GM12878 (cell line): ENCODE measurements at regions not wholly inside any gene's neighbourhood (a gene's known extent, or its start where the extent isn't known, plus 50 kb on each side); places are given as distances from the start of the nearest gene placed in this dataset.

Experiments
- ATAC-seq: fragments of 200-7000 bp; cut with Tn5 transposase; 3 replicates; pipeline ENCODE4 v1.9.1; 2020; ENCODE audit warnings: mild to moderate bottlenecking, moderate library complexity
- BruUV-seq: library from RNA; stranded (reverse); fragments of 400-500 nt; replicated peaks from 2 replicates; lab custom pipeline; 2021; lab: Mats Ljungman, UMichigan
- CTCF ChIA-PET: fragments of 300-600 bp; sonication (Branson Sonifier 250); formaldehyde crosslinking; extraction: SDS; loops from one replicate; lab custom pipeline; 2021; ENCODE audit warnings: inconsistent platforms; lab: Yijun Ruan, JAX
- POLR2A ChIA-PET: fragments of 350-600 bp; formaldehyde crosslinking; extraction: SDS; loops from one replicate; lab custom pipeline; 2021; ENCODE audit warnings: inconsistent platforms; lab: Charles Lee
- RAD21 ChIA-PET: fragments of 300-600 bp; sonication (Branson Sonifier 250); formaldehyde crosslinking; loops from one replicate; lab custom pipeline; 2023; ENCODE audit warnings: antibody characterized with exemption; ENCODE audit not compliant: unreplicated experiment; lab: Charles Lee
- SMC1A ChIA-PET: fragments of 300-600 bp; sonication (Branson Sonifier 250); formaldehyde crosslinking; loops from one replicate; lab custom pipeline; 2023; ENCODE audit not compliant: unreplicated experiment, uncharacterized antibody; lab: Charles Lee
- DNase-seq: peaks from one replicate; pipeline ENCODE4 v3.0.0-alpha.2; 2011; ENCODE audit warnings: low read depth, low spot score
- FAIRE-seq: peaks from 3 replicates; lab custom pipeline; 2011; peaks lifted over from hg19 to GRCh38; lab: Jason Lieb, UNC
- H2AFZ ChIP-seq: 2 replicates; pipeline ENCODE4 v1.6.0; 2011; ENCODE audit warnings: low read depth, low read length, control low read depth; ENCODE audit not compliant: control insufficient read depth
- H3K27ac ChIP-seq: 2 replicates; pipeline ENCODE4 v1.5.1; 2011; ENCODE audit warnings: control low read depth; ENCODE audit not compliant: control insufficient read depth, insufficient read depth
- H3K27me3 ChIP-seq, 2 experiments: replicated peaks in 1 of 2; 2 replicates each; pipeline versions ENCODE4 v1.6.0 to v1.6.1; 2011; ENCODE audit warnings: low read length in 1 of 2; ENCODE audit not compliant: control insufficient read depth in 2 of 2, insufficient read depth in 2 of 2
- H3K36me3 ChIP-seq, 2 experiments: 2 replicates each; pipeline ENCODE4 v1.5.1; 2011; ENCODE audit warnings: low read length in 1 of 2; ENCODE audit not compliant: control insufficient read depth in 2 of 2, insufficient read depth in 2 of 2
- H3K4me1 ChIP-seq: 2 replicates; pipeline ENCODE4 v1.6.1; 2011; ENCODE audit warnings: mild to moderate bottlenecking, low read length, moderate library complexity, mixed read lengths; ENCODE audit not compliant: control insufficient read depth, insufficient read depth
- H3K4me2 ChIP-seq: 2 replicates; pipeline ENCODE4 v1.6.0; 2011; ENCODE audit warnings: control low read depth; ENCODE audit not compliant: control insufficient read depth, insufficient read depth
- H3K4me3 ChIP-seq: fragments of 200-600 bp; sonication (generic); 2 replicates; pipeline ENCODE4 v1.5.1; 2016
- H3K79me2 ChIP-seq: 2 replicates; pipeline ENCODE4 v1.6.0; 2011; ENCODE audit warnings: low read length; ENCODE audit not compliant: control insufficient read depth, insufficient read depth
- H3K9ac ChIP-seq: 2 replicates; pipeline ENCODE4 v1.8.0; 2011; ENCODE audit warnings: low read length, control low read depth, mixed read lengths; ENCODE audit not compliant: control insufficient read depth, insufficient read depth
- H3K9me3 ChIP-seq: replicated peaks from 3 replicates; pipeline ENCODE4 v1.5.1; 2011; ENCODE audit warnings: mild to moderate bottlenecking, low read length; ENCODE audit not compliant: control insufficient read depth, insufficient read depth
- H4K20me1 ChIP-seq: 2 replicates; pipeline ENCODE4 v1.6.0; 2011; ENCODE audit not compliant: control insufficient read depth, insufficient read depth
- BCLAF1 ChIP-seq: fragments of 450-650 bp; IDR thresholded peaks from 2 replicates; pipeline ENCODE4 v1.6.1; 2017; ENCODE audit warnings: antibody characterized with exemption, mild to moderate bottlenecking, moderate library complexity
- CHD1 ChIP-seq: IDR thresholded peaks from 2 replicates; pipeline ENCODE4 v1.6.1; 2012; ENCODE audit warnings: low read depth, low read length, improper control_type of control experiment
- EED ChIP-seq: sonication (generic); IDR thresholded peaks from 2 replicates; pipeline ENCODE4 v1.6.1; 2016; ENCODE audit warnings: antibody characterized with exemption, low read depth
- EGR1 ChIP-seq, 2 experiments: IDR thresholded peaks; 1 replicate in 1 of 2; 2 replicates in 1 of 2; pipeline ENCODE4 v1.6.1; 2011 to 2012; ENCODE audit warnings: low read depth in 2 of 2, low read length in 2 of 2, borderline replicate concordance in 1 of 2, mild to moderate bottlenecking in 1 of 2, moderate library complexity in 1 of 2
- EP300 ChIP-seq, 2 experiments: fragments of 150-350 bp in 1 of 2; IDR thresholded peaks; 2 replicates each; pipeline ENCODE4 v1.6.1; 2011 to 2012; ENCODE audit warnings: low read depth in 2 of 2, low read length in 2 of 2, borderline replicate concordance in 1 of 2, improper control_type of control experiment in 1 of 2, inconsistent platforms in 1 of 2; ENCODE audit not compliant: control insufficient read depth in 1 of 2
- ESRRA ChIP-seq: IDR thresholded peaks from 2 replicates; pipeline ENCODE4 v1.6.1; 2012; ENCODE audit warnings: mild to moderate bottlenecking, low read length, improper control_type of control experiment
- FOXK2 ChIP-seq: fragments of 450-650 bp; IDR thresholded peaks from 2 replicates; pipeline ENCODE4 v1.6.1; 2017; ENCODE audit warnings: mild to moderate bottlenecking, moderate library complexity
- HDAC6 ChIP-seq: fragments of 200-600 bp; sonication (generic); IDR thresholded peaks from one replicate; pipeline ENCODE4 v1.8.0; 2017; ENCODE audit warnings: antibody characterized with exemption; ENCODE audit not compliant: unreplicated experiment
- NR2C1 ChIP-seq: fragments of 450-650 bp; IDR thresholded peaks from 2 replicates; pipeline ENCODE4 v1.6.1; 2017; ENCODE audit warnings: antibody characterized with exemption, mild to moderate bottlenecking, moderate library complexity
- PAX5 ChIP-seq: IDR thresholded peaks from 2 replicates; pipeline ENCODE4 v1.6.1; 2011; ENCODE audit warnings: low read depth, low read length, borderline replicate concordance
- YBX1 ChIP-seq: fragments of 450-650 bp; IDR thresholded peaks from 2 replicates; pipeline ENCODE4 v1.6.1; 2016; ENCODE audit warnings: antibody characterized with exemption
- ZNF384 ChIP-seq: IDR thresholded peaks from 2 replicates; pipeline ENCODE4 v1.6.1; 2012; ENCODE audit warnings: low read depth, mild to moderate bottlenecking, low read length, improper control_type of control experiment, borderline replicate concordance
- WGBS: methylation state at CpG from one replicate; pipeline ENCODE4 v1.1.6; 2016; ENCODE audit warnings: low lambda C conversion rate; ENCODE audit not compliant: insufficient replicate concordance, insufficient coverage; ENCODE audit errors: missing lambda C conversion rate; 5-methylcytosine and 5-hydroxymethylcytosine counted together
- in situ Hi-C: fragments of 300-500 bp; cut with MboI; formaldehyde crosslinking; loops from 9 replicates; pipeline ENCODE4 v1.14.3; 2018; ENCODE audit warnings: mixed read lengths
- intact Hi-C: fragments of 100-400 bp; cut with micrococcal nuclease; formaldehyde crosslinking; loops from one replicate; pipeline ENCODE4 v1.14.2; 2022; ENCODE audit not compliant: unreplicated experiment

- Histone ChIP-seq H3K36me3 (no peaks in the 10 kb centered on the region), H3K4me2 (no peak overlapping the region), H3K27me3 (no peaks in the 10 kb centered on the region), H3K9me3 (no peaks in the 10 kb centered on the region), H2AFZ (no peak overlapping the region), H3K27ac (no peak overlapping the region), H3K4me3 (no peak overlapping the region), H4K20me1 (no peaks in the 10 kb centered on the region), H3K4me1 (no peaks in the 10 kb centered on the region), H3K9ac (no peak overlapping the region), H3K79me2 (no peaks in the 10 kb centered on the region)
- RAD21 ChIA-PET = no interaction called here
- FAIRE-seq (no peak), ATAC-seq (no peak), DNase-seq (no peak)
- TF ChIP-seq EP300 (IDR thresholded peaks at IDR 0.05; ENCODE audit: borderline replicate concordance in 1 of 2, control insufficient read depth in 1 of 2, low read depth in 2 of 2, low read length in 2 of 2) (no peak), CHD1 (no peak), BCLAF1 (no peak), YBX1 (no peak), EGR1 (IDR thresholded peaks at IDR 0.05; ENCODE audit: borderline replicate concordance in 1 of 2, low read depth in 2 of 2, low read length in 2 of 2) (no peak), NR2C1 (no peak), FOXK2 (no peak), EED (no peak), PAX5 (no peak), ZNF384 (no peak), HDAC6 (no peak), ESRRA (no peak)
- SMC1A ChIA-PET = no interaction called here
- intact Hi-C loops (no loop called here), in situ Hi-C loops (no loop called here)
- whole genome bisulfite sequencing = 70% methylated on average over 2 of the region's 2 CpGs
- CTCF ChIA-PET = no interaction called here
- BruUV-seq = no TSS peak
- POLR2A ChIA-PET = no interaction called here
These were observed 183.3 kb upstream of the PCSK5 start for GRCh38 chr9:75707191-75707590.
